ENCODE measurements at regions not wholly inside any gene's neighbourhood (a gene's known extent, or its start where the extent isn't known, plus 50 kb on each side); places are given as distances from the start of the nearest gene placed in this dataset.
"Not testable (repeated sequence)": the region's sequence is repeated elsewhere in the genome, so short reads cannot be mapped to it uniquely, and the experiment has no call there.

- no peak for TF ChIP-seq CTCF (conservative IDR thresholded peaks at IDR 0.05)
- TF ChIP-seq ZFX (IDR thresholded peaks at IDR 0.05) = no peak
- H3K27ac ChIP-seq = no peak overlapping the region
Observed at GRCh38 chr2:210776756-210777155, 220.4 kb downstream of the CPS1 start.

GRCh38 chr2:210782222-210782621 lies 225.8 kb downstream of the CPS1 start:
- H3K27ac ChIP-seq = no peak overlapping the region
- TF ChIP-seq CTCF (conservative IDR thresholded peaks at IDR 0.05) (no peak), ZFX (IDR thresholded peaks at IDR 0.05) (no peak)

GRCh38 chr2:210787831-210788230 lies 231.4 kb downstream of the CPS1 start:
- not testable (repeated sequence) for H3K27ac ChIP-seq

GRCh38 chr2:210792000-210792399 lies 235.6 kb downstream of the CPS1 start:
- no peak overlapping the region for H3K27ac ChIP-seq
- TF ChIP-seq CTCF (conservative IDR thresholded peaks at IDR 0.05) (no peak), ZFX (IDR thresholded peaks at IDR 0.05) (no peak)

GRCh38 chr2:210795506-210795905 lies 239.1 kb downstream of the CPS1 start:
- no peak overlapping the region for H3K27ac ChIP-seq
- TF ChIP-seq ZFX (IDR thresholded peaks at IDR 0.05) (no peak), CTCF (conservative IDR thresholded peaks at IDR 0.05) (no peak)

- TF ChIP-seq CTCF (conservative IDR thresholded peaks at IDR 0.05) = no peak
- no peak for TF ChIP-seq ZFX (IDR thresholded peaks at IDR 0.05)
- H3K27ac ChIP-seq = no peak overlapping the region
Observed at GRCh38 chr2:210798180-210798579, 241.8 kb downstream of the CPS1 start.

GRCh38 chr2:210814251-210815025 lies 258.0 kb downstream of the CPS1 start:
- no peak for TF ChIP-seq CTCF (conservative IDR thresholded peaks at IDR 0.05)
- TF ChIP-seq ZFX (IDR thresholded peaks at IDR 0.05) = no peak
- no peak overlapping the region for H3K27ac ChIP-seq

GRCh38 chr2:210816769-210817168 lies 260.4 kb downstream of the CPS1 start:
- no peak overlapping the region for H3K27ac ChIP-seq
- TF ChIP-seq ZFX (IDR thresholded peaks at IDR 0.05) (no peak), CTCF (conservative IDR thresholded peaks at IDR 0.05) (no peak)
